GM19463 (cell line): ENCODE measurements at regions not wholly inside any gene's neighbourhood (a gene's known extent, or its start where the extent isn't known, plus 50 kb on each side); places are given as distances from the start of the nearest gene placed in this dataset.
"Not testable (repeated sequence)": the region's sequence is repeated elsewhere in the genome, so short reads cannot be mapped to it uniquely, and the experiment has no call there.

Experiments used
- ATAC-seq: cut with Tn5 transposase; IDR thresholded peaks from one replicate; pipeline ENCODE4 v1.9.1; 2021; ENCODE audit warnings: mild to moderate bottlenecking, moderate library complexity; ENCODE audit not compliant: unreplicated experiment

GRCh38 chr2:149686136-149687051 lies 98.8 kb upstream of the MMADHC start:
- ATAC-seq: no peak

- ATAC-seq: not testable (repeated sequence)
These were observed 97.8 kb upstream of the MMADHC start for GRCh38 chr2:149685401-149685800.

GRCh38 chr2:149679286-149679685 lies 91.7 kb upstream of the MMADHC start:
- ATAC-seq: no peak

DNA sequence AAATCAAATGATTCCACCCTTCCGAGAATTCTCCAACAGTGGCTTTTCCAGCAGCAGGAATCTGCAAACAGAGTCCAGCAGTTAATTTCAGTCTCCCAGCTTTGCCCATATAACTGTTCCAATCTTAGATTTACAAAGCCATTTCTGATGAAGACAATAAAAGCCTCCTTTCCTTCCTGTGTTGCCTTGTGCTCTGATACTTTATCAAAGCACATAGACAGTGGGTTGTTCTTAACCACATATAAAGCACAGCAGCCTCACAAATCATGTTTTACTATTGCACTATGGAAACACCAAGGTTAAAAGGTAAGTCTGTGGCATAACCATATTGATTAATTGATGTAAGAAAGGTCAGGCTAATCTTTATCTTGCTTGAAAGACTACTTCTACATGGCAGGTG lies 89.8 kb upstream of the MMADHC start:
- ATAC-seq: no peak

GRCh38 chr2:149670086-149670485 lies 82.5 kb upstream of the MMADHC start:
- ATAC-seq: no peak

DNA sequence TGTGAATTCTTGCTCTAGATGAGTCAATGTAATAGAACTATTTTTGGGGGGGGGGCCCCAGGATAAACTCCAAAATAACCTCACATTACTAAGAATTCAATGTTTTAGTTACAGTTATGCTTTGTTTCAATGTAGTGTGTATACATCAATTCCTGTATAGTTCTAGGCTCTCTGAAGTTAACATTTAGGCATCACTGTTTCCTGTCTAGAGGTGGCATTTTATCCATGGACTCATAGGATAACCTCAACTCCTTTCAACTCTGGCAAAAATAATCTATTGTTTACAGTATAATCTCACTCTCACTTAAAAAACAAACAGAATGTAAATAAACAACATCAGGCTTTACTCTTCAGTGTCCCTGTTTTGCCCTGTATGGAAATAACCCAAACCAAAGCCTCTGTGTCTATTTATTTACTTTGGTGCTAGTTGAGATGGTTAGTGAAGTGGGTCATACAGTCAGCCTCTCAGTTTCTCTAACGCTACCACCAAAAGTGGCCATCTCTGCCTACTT lies 79.3 kb upstream of the MMADHC start:
- ATAC-seq: no peak

DNA sequence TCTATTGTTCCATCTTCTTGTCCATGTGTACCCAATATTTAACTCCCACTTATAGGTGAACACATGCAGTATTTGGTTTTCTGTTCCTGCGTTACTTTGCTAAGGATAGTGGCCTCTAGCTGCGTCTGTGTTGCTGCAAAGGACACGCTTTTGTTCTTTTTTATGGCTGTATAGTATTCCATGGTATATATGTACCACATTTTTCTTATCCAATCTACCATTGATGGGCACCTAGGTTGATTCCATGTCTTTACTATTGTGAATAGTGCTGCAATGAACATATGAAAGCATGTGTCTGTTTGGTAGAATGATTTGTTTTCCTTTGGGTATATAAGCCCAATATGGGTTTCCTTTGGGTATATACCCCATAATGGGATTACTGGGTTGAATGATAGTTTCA lies 77.3 kb upstream of the MMADHC start:
- ATAC-seq: no peak

DNA sequence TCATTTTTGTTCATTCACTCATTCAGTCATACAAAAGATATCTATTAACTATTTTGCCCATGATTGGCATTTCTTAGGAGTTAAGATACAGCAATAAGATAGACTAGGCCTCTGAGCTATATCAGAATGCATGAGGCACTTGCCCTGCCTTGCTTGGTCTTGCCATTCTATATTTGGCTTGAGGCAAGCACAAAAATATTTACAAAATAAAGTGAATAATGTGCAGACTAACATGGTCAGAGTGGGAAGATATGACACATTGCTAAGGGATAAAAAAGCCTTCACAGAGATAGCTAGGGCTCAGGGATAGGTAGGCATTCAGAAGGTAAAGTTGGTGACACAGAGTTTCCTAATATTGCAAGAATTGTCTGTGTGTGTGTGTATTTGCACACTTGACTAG lies 75.0 kb upstream of the MMADHC start:
- ATAC-seq: no peak

DNA sequence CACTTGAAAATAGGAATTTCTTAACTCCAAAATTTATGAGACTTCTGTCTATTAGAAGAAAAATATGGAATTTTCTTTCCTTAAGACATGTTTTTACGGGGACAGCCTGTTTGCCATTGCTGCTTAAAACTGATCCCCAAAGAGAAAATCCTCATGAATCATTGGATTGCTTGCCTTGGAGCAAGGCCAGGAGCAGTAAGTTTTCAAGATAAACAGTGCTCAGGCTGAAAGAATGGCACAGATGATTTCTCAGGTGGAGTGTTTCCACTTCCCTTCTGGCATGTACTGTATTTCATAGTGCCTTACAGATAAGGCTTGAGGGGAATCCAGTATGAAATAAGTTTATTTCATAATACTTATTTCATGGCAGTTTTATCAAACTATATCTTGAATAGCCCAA lies 74.3 kb upstream of the MMADHC start:
- ATAC-seq: no peak

DNA sequence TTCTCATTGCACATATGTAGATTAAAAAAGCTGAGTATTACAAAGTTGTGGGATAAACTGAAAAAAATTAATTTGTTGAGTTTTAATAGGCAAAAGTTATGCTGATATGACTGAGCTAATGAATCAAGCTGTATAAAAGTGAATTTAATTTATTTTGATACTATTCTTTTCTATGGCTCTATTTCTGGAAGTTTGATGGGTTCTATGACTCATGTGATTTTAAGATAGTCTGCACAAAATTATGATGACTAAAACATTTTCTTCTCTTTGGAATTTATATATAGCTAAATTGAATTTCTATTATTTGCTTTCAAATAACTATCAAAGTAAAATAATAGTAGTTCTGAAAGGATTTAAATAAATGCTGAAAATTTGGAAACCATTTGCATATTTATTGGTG lies 71.0 kb upstream of the MMADHC start:
- ATAC-seq: no peak

DNA sequence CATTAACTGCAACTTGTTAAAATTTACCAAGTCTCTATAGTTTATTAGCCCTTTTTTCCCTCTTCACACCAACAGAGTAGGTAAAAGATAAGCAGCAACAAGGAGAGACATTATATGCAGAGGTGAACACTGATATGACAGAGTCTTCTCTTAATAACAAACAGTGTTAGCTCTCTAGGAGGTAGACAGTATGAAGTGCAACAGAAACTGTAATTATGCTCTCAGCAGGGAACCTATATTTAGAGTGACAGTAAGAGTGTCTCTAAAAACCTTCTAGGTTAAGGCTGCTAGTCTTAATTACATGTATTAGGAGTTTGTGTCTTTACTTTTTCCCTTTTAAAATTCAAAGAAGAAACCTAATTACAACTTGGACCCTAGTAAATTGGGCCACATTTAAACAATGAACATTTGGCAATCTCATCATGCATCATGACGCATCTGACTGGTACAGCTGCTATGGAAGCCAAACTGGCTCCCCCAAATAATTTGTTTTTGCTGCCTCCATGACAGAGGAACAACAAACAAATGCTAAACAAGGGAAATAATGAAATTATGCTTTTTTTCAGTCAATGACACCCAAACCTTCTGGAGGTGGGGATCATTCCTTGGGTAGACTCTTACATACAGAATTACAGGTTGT lies 69.9 kb upstream of the MMADHC start:
- ATAC-seq: no peak

GRCh38 chr2:149656996-149657395 lies 69.4 kb upstream of the MMADHC start:
- no peak for ATAC-seq

DNA sequence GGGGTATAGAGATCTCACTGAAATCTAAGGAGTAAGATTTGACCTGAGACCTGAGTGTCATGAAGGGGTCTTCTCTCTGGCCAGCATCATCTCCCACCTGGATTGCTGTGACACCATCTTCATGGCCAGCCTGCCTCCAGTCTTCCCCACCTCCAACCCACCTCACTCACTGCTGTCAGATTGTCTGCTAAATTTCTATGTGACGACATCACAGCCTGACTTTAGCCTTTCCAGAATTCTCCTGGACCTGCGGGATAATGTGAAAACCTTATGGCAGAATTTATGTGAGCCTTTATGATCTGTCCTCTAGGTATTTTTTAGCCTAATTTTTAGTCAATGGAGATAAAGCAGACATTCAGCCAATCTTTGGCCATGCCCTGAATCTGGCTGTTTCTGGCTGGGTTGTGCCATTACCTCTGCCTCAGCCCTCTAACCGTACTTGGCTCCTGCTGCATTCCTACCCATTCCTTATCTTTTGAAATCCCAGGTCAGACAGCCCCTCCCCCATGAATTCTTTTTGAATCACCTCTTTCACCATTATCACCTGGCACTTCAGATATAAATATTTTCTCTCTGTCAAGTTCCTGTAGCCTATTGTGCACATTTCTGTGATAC lies 66.4 kb upstream of the MMADHC start:
- no peak for ATAC-seq

DNA sequence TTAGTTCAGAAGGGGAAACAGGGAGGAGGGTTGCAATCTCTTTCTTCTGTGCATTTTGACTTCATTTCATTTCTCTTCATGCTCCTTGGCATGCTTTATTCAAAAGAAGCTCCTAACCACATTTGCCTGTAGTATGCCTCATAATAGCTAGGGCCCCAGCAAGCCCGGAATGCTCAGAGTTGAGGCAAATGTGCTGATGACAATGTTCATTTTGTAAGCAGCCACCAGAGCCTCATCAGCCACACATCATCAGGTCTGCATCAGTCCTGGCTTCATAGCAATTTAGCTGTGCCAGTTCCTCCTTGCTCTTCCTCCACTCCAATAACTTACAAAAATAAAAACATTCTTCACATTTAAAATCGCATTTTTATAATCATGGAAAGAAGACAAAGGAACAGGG lies 65.4 kb upstream of the MMADHC start:
- no peak for ATAC-seq

GRCh38 chr2:149652526-149652925 lies 65.0 kb upstream of the MMADHC start:
- ATAC-seq: no peak

- no peak for ATAC-seq
These were observed 63.7 kb upstream of the MMADHC start for GRCh38 chr2:149651229-149651628.

- ATAC-seq: no peak
These were observed 62.4 kb upstream of the MMADHC start for GRCh38 chr2:149650006-149650405.

DNA sequence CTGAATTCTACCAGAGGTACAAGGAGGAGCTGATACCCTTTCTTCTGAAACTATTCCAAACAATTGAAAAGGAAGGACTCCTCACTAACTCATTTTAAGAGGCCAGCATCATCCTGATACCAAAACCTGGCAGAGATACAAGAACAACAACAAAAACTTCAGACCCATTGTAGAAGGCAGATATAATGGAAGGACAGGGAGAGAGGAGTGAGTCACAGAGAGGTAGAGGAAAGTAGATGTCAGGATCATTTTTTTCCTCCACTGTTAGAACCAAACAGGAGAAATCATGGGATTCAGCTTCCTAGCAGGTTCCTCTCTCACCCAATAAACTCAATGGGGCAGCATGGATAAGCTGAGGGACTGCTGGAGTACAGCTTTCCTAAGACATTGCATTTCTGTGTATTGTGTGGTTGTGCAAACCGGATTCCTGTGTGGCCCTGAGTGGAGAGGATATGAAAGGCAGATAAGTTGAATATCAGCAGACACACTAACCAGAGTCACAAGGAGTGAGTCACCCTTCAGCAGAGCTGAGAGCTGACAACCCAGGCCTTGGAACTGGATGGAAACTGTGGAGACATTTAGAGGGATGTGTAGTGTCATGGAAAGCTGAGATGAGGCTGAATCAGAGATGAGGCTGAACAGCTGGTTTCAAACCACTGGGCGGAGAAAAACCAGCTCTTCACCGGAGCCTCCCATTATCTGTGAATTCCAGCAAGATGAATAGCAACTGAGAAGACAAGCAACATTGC lies 60.9 kb upstream of the MMADHC start:
- no peak for ATAC-seq

GRCh38 chr2:149645391-149645790 lies 57.8 kb upstream of the MMADHC start:
- no peak for ATAC-seq
